Neural crest cell (in vitro differentiated cells): ENCODE measurements at regions not wholly inside any gene's neighbourhood (a gene's known extent, or its start where the extent isn't known, plus 50 kb on each side); places are given as distances from the start of the nearest gene placed in this dataset.
"Not testable (repeated sequence)": the region's sequence is repeated elsewhere in the genome, so short reads cannot be mapped to it uniquely, and the experiment has no call there.

Experiments
- DNase-seq: peaks from one replicate; pipeline ENCODE4 v3.0.0; 2021; ENCODE audit warnings: low read depth, mixed read lengths, low spot score
- H3K27ac Mint-ChIP-seq: one replicate; pipeline ENCODE4 v1.8.0; 2021; ENCODE audit warnings: mild to moderate bottlenecking, mixed read lengths; ENCODE audit not compliant: unreplicated experiment
- H3K27me3 Mint-ChIP-seq: 2 replicates; pipeline ENCODE4 v1.8.0; 2021; ENCODE audit warnings: low read depth, mild to moderate bottlenecking, mixed read lengths
- H3K36me3 Mint-ChIP-seq: 2 replicates; pipeline ENCODE4 v1.8.0; 2021; ENCODE audit warnings: low read depth, mild to moderate bottlenecking, mixed read lengths
- H3K4me1 Mint-ChIP-seq: 2 replicates; pipeline ENCODE4 v1.8.0; 2021; ENCODE audit warnings: mixed read lengths
- H3K4me3 Mint-ChIP-seq: one replicate; pipeline ENCODE4 v1.8.0; 2021; ENCODE audit warnings: mild to moderate bottlenecking, mixed read lengths
- H3K9me3 Mint-ChIP-seq: 2 replicates; pipeline ENCODE4 v1.8.0; 2021; ENCODE audit warnings: mixed read lengths
- CTCF ChIP-seq: fragments of 200-600 bp; sonication (generic); conservative IDR thresholded peaks from 2 replicates; pipeline ENCODE4 v1.5.0; 2021; ENCODE audit warnings: antibody characterized with exemption, mild to moderate bottlenecking

GRCh38 chr1:21385022-21385421 lies 54.9 kb upstream of the NBPF3 start:
- no peak for DNase-seq

GRCh38 chr1:21384620-21385019 lies 55.3 kb upstream of the NBPF3 start:
- Mint-ChIP-seq H3K36me3 (peaks cover 8% of the 10 kb centered on the region), H3K27ac (no peak overlapping the region), H3K27me3 (peaks cover 9% of the 10 kb centered on the region), H3K4me1 (no peaks in the 10 kb centered on the region), H3K9me3 (peaks cover 7% of the 10 kb centered on the region), H3K4me3 (no peak overlapping the region)
- DNase-seq = no peak
- TF ChIP-seq CTCF = no peak

More at GRCh38 chr1:21385022-21385421, 54.9 kb upstream of the NBPF3 start:
- no peak for TF ChIP-seq CTCF
- Mint-ChIP-seq H3K36me3 (peaks cover 11% of the 10 kb centered on the region), H3K4me1 (no peaks in the 10 kb centered on the region), H3K27me3 (peaks cover 9% of the 10 kb centered on the region), H3K9me3 (peaks cover 9% of the 10 kb centered on the region), H3K27ac (no peak overlapping the region), H3K4me3 (no peak overlapping the region)

DNA sequence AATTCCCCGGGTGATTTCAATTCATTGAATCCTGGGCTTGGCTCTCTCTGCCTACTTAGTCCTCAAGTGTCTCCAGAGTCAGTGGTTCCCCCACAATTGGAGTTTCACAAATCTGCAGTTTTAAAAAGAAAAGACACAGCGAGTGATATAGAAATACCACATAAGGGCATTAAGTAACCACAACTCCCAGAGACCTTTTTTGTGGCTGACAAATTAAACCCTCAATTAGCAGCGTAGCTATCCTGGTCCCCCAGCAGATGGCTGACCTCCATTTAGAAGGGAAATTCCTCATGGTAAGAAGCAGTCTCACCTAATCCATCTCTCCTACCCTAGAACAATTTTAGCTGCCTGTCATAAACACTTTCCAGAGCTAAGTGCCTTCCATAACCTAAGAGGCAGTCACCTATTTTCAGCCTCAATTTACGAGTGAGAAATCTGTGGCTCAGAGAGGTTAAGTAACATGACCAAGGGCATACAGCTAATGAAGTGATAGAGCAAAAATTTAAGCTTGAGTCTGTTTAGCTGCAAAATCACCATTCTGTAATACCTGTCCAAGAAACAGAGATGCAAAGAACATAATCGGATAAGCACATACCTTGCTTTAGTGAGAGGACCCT lies 56.0 kb upstream of the NBPF3 start:
- Mint-ChIP-seq H3K36me3 (peaks cover 8% of the 10 kb centered on the region), H3K4me3 (no peak overlapping the region), H3K27me3 (peaks cover 11% of the 10 kb centered on the region), H3K4me1 (no peaks in the 10 kb centered on the region), H3K9me3 (peaks cover 10% of the 10 kb centered on the region), H3K27ac (no peak overlapping the region)
- TF ChIP-seq CTCF = no peak
- DNase-seq = no peak

- no peak overlapping the region for H3K27ac Mint-ChIP-seq
- peaks cover 11% of the 10 kb centered on the region for H3K27me3 Mint-ChIP-seq
- no peak overlapping the region for H3K4me3 Mint-ChIP-seq
- peaks cover 12% of the 10 kb centered on the region for H3K9me3 Mint-ChIP-seq
- H3K4me1 Mint-ChIP-seq = no peaks in the 10 kb centered on the region
- peaks cover 5% of the 10 kb centered on the region for H3K36me3 Mint-ChIP-seq
- TF ChIP-seq CTCF = no peak
- no peak for DNase-seq
Observed at GRCh38 chr1:21381354-21381753, 58.6 kb upstream of the NBPF3 start.

DNA sequence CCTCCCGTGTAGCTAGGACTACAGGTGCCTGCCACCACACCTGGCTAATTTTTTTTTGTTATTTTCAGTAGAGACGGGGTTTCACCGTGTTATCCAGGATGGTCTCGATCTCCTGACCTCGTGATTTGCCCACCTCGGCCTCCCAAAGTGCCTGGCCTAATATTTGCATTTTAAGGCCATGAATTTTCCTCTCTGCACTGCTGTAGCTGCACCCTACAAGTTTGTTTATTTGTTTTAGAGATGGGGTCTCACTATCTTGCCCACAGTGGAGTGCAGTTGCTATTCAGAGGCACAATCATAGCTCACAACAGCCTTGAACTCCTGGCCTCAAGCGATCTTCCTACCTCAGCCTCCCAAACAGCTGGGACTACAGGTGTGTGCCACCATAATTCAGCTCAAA lies 59.8 kb upstream of the NBPF3 start:
- H3K36me3 Mint-ChIP-seq, DNase-seq, H3K4me3 Mint-ChIP-seq, H3K27ac Mint-ChIP-seq, H3K4me1 Mint-ChIP-seq: not testable (repeated sequence)
- H3K27me3 Mint-ChIP-seq = peaks cover 11% of the 10 kb centered on the region
- peaks cover 11% of the 10 kb centered on the region for H3K9me3 Mint-ChIP-seq

DNA sequence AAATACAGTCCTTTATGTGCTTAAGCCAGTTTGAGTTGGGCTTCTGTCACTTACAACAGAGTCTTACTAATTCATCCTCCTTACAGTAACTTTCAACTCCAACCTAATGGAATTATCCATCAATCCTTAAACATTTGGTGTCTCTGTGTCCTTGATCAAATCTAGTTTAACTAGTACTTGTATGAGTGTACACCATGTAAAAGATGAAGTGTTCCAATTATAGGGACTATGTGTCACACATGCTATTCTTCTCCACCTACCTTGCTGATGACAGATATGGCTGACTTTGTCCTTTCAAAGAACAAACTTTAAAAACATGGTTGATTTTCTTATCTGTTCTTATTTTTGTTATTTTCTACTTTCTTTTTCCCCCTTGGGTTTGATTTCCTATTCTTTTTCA lies 60.4 kb upstream of the NBPF3 start:
- Mint-ChIP-seq H3K9me3 (peaks cover 11% of the 10 kb centered on the region), H3K36me3 (peaks cover 4% of the 10 kb centered on the region), H3K4me1 (no peaks in the 10 kb centered on the region), H3K27ac (no peak overlapping the region), H3K27me3 (peaks cover 11% of the 10 kb centered on the region), H3K4me3 (no peak overlapping the region)
- no peak for TF ChIP-seq CTCF
- no peak for DNase-seq
